Left ventricle myocardium inferior (tissue), 1 donor: ENCODE measurements at regions not wholly inside any gene's neighbourhood (a gene's known extent, or its start where the extent isn't known, plus 50 kb on each side); places are given as distances from the start of the nearest gene placed in this dataset.
A peak's percentile ranks its signal among the peaks of the same experiment; 100 is the strongest.

Source experiments
- DNase-seq: peaks from one replicate; pipeline ENCODE4 v3.0.0-alpha.2; 2020
- H3K27ac ChIP-seq: fragments of 200-600 bp; replicated peaks from 2 replicates; pipeline ENCODE4 v1.8.0; 2021
- H3K27me3 ChIP-seq: fragments of 200-600 bp; 2 replicates; pipeline ENCODE4 v1.8.0; 2021; ENCODE audit warnings: low read depth
- H3K36me3 ChIP-seq: fragments of 200-600 bp; 2 replicates; pipeline ENCODE4 v1.8.0; 2021
- H3K4me1 ChIP-seq: fragments of 200-600 bp; 2 replicates; pipeline ENCODE4 v1.8.0; 2021
- H3K4me3 ChIP-seq: fragments of 200-600 bp; 2 replicates; pipeline ENCODE4 v1.8.0; 2021; ENCODE audit warnings: mild to moderate bottlenecking, moderate library complexity
- H3K9me3 ChIP-seq: fragments of 200-600 bp; replicated peaks from 2 replicates; pipeline ENCODE4 v1.8.0; 2021
- intact Hi-C: fragments of 100-400 bp; cut with micrococcal nuclease; formaldehyde crosslinking; loops from one replicate; pipeline ENCODE4 v1.11.0; 2022
- TF ChIP-seq, protein P1 (sequence below): fragments of 200-600 bp; IDR thresholded peaks from 2 replicates; pipeline ENCODE4 v1.8.0; 2021; ENCODE audit warnings: antibody characterized with exemption, mild to moderate bottlenecking, borderline replicate concordance
- donor health status: DM: no; HTN: yes; CAD: no; lungs with severe emphysema.

DNA sequence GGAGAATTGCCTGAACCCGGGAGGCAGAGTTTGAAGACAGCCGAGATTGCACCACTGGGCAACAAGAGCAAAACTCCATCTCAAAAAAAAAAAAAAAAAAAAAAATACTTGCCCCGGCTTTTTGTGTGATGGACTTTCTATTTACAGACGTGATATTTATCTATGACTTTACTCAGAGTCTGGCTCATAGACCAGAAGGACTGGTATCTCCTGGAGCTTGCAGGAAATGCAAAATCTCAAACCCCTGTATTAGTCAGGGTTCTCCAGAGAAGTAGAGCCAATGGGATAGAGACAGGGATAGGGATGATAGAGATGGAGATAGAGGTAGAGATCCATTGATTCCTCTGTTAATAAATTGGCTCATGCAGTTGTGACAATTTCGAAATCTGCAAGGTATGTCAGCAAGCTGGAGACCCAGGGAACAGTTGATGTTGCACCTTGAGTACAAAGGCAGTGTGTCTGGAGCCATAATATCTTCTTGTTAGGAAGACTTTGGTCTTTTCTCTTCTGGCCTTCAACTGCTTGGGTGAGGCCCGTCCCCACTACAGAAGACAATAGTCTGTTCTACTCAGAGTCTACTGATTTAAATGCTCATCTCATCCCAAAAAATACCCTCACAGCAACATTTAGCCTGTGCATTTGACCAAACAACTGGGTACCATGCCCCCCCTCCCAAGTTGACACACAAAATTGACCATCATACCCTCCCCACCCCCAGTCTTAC lies 195.4 kb upstream of the MSX2 start:
- intact Hi-C loops, result no loop called here
- no peaks in the 10 kb centered on the region for H3K36me3 ChIP-seq
- peaks cover 87% of the 10 kb centered on the region for H3K27me3 ChIP-seq
- no peaks in the 10 kb centered on the region for H3K9me3 ChIP-seq
- no peak overlapping the region for H3K27ac ChIP-seq
- TF ChIP-seq, protein P1, sequence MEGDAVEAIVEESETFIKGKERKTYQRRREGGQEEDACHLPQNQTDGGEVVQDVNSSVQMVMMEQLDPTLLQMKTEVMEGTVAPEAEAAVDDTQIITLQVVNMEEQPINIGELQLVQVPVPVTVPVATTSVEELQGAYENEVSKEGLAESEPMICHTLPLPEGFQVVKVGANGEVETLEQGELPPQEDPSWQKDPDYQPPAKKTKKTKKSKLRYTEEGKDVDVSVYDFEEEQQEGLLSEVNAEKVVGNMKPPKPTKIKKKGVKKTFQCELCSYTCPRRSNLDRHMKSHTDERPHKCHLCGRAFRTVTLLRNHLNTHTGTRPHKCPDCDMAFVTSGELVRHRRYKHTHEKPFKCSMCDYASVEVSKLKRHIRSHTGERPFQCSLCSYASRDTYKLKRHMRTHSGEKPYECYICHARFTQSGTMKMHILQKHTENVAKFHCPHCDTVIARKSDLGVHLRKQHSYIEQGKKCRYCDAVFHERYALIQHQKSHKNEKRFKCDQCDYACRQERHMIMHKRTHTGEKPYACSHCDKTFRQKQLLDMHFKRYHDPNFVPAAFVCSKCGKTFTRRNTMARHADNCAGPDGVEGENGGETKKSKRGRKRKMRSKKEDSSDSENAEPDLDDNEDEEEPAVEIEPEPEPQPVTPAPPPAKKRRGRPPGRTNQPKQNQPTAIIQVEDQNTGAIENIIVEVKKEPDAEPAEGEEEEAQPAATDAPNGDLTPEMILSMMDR, result no peak
- no peak overlapping the region for H3K4me3 ChIP-seq
- H3K4me1 ChIP-seq, result peaks cover 6% of the 10 kb centered on the region
- DNase-seq, result no peak

- peaks cover 6% of the 10 kb centered on the region for H3K4me1 ChIP-seq
Measured at GRCh38 chr5:174529925-174530681, 194.3 kb upstream of the MSX2 start.

DNA sequence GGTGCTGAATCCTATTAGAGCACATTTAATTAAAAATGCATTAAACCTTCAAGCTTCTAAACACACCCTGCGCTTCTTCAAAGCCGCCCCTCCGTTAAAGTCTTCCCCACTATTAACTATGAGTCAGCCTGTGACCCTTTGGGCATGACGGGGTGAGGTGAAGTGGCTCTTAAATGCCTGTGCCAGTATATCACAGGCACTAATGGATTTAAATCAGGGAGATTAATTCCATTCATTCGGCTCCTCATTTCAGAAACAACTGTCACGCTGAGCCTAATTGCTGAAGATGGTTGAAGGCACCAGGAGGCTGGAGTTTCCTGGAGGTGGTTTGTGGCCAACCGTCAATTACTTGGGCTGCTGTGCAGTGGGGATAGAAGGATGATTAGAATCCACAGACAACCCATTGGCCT lies 192.6 kb upstream of the MSX2 start:
- Histone ChIP-seq H3K4me3 (no peak overlapping the region), H3K27me3 (peaks cover 70% of the 10 kb centered on the region), H3K27ac (no peak overlapping the region), H3K36me3 (no peaks in the 10 kb centered on the region), H3K4me1 (peaks cover 6% of the 10 kb centered on the region), H3K9me3 (no peaks in the 10 kb centered on the region)
- DNase-seq, result no peak
- TF ChIP-seq, protein P1, result no peak
- intact Hi-C loops, result no loop called here

More at GRCh38 chr5:174529925-174530681, 194.3 kb upstream of the MSX2 start:
- Histone ChIP-seq H3K4me3 (no peak overlapping the region), H3K36me3 (no peaks in the 10 kb centered on the region), H3K27ac (no peak overlapping the region), H3K27me3 (peaks cover 83% of the 10 kb centered on the region), H3K9me3 (no peaks in the 10 kb centered on the region)
- TF ChIP-seq, protein P1, result no peak
- DNase-seq, result no peak
- intact Hi-C loops, result no loop called here

- Histone ChIP-seq H3K4me1 (peaks cover 6% of the 10 kb centered on the region), H3K27me3 (peaks cover 62% of the 10 kb centered on the region), H3K9me3 (peaks cover 2% of the 10 kb centered on the region), H3K36me3 (no peaks in the 10 kb centered on the region), H3K4me3 (no peak overlapping the region), H3K27ac (no peak overlapping the region)
- DNase-seq, result peak; percentile 58
- TF ChIP-seq, protein P1, result no peak
- intact Hi-C loops, result no loop called here
Measured at GRCh38 chr5:174532455-174533453, 191.6 kb upstream of the MSX2 start.

DNA sequence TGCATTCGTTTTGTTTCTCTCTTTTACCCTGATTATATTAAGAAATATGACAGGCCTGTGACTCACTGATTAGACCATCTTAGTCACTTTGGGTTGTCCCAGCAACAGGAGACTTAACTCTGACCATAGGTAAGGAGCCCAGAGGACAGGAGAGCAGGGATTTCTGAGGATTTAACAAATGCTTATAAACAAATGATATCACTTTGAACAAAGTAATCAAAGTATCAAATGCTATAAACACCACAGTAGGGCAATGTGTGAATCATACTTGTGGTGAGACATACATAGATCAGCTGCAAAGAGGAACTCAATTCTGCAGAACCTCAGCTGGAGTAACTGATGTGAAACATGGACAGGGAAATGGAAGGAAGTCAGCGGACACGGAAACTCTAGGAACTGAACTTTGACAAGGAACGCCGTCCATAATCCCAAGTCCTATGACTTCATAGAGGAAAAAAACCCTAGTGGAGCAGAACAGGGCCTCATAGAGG lies 190.6 kb upstream of the MSX2 start:
- H3K36me3 ChIP-seq, result no peaks in the 10 kb centered on the region
- intact Hi-C loops, result no loop called here
- no peak overlapping the region for H3K27ac ChIP-seq
- peaks cover 52% of the 10 kb centered on the region for H3K27me3 ChIP-seq
- H3K4me1 ChIP-seq, result peaks cover 6% of the 10 kb centered on the region
- H3K9me3 ChIP-seq, result peaks cover 12% of the 10 kb centered on the region
- no peak overlapping the region for H3K4me3 ChIP-seq
- no peak for DNase-seq
- TF ChIP-seq, protein P1, result no peak
